NCI-H345 treated with DMSO at 0.1 percent for 48 hours (cell line): ENCODE measurements at regions not wholly inside any gene's neighbourhood (a gene's known extent, or its start where the extent isn't known, plus 50 kb on each side); places are given as distances from the start of the nearest gene placed in this dataset.
"Not testable (repeated sequence)": the region's sequence is repeated elsewhere in the genome, so short reads cannot be mapped to it uniquely, and the experiment has no call there.

Experiments used
- DNase-seq: peaks from one replicate; lab custom pipeline; 2025; ENCODE audit not compliant: unreplicated experiment; lab: John Stamatoyannopoulos, UW

DNA sequence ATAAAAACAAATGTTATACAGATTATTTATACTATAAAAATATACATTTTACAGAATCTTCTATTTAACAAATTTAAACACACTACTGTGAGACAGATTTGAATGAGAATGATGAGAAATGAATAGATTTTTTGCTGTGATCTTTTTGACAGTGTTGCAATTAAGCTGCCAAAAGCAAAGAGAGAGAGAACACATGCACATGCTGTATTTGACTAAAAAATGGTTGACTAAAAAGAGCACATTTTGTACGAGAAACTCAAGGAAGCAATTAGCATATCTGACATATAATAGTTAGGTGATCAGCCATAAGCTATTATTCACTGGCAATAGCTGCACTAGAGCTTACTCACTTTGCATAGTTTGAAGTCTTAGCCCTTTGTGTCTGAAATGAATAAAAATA, 115.8 kb downstream of the SYT10 start:
- no peak for DNase-seq

DNA sequence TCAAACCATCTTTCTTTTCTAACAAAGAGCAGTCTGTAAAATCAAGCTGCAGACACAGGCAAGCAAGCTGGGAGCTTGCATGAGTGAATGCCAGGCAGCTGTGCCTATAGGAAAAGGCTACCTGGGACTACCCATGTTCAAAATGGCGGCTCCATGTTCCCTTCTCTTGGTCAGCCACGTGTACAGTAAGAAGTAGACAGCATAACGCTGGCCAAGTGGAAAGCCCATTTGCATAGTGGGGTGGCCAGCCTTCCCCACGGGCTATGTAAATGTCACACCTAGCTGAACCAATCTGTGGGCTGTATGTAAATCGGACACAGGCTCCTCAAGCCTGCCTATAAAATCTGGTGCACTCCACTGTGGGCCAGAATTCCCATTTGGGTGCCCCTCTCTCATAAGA, 117.1 kb downstream of the SYT10 start:
- no peak for DNase-seq

DNA sequence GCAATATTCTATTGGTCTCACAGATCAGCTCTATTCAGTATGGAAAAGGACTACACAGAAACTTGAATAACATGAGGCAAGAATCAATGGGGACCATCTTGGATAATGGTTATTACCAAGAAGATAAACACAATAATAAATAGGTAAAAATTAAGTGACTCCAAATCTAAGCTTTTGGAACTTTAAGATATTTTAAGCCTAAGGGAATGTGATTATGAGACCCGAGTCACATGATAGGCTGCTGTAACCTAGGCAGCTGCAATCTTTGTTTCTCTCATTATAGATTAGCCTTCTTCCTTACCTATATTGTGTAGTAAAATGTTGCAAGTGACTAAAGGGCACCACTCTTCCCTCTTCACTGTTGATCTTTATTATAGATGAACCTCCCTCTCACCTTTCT, 121.9 kb downstream of the SYT10 start:
- DNase-seq: no peak

DNA sequence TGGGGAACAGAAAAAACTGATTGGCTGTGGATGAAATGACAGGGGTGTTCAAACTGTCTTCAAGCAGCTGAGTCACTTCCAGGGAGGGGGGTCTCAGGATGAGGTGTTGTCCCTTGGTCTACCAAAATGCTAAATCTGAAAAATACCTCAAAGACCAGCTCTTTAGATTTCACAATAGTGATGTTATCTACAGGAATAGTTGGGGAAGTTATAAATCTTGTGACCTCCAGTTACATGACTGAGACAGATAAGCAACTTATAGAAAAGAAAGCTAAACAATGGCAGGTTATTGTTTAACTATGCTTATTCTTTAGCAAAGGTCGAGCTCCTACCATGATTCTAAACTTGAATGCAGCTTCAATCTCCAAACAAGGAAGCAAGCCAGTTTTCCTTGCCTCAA, 125.4 kb downstream of the SYT10 start:
- no peak for DNase-seq

DNA sequence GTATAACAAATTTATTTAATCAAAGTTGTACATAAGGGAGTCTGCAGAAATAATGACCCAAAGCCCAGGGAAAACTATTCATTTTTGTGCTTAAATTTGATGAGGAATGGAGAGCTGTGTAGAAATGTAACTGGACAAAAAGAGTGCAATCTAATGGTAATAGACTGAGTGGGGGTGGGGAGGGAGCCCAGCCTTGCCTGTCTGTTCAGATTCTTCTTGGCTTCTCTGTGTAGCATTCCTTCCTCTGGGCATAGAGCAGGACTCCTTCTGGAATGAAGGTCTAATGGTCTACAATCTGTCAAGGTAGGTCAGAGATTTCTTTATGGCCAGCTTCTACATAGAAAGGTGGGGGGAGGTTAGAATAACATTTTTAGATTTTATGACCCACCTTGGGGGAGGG, 126.1 kb downstream of the SYT10 start:
- no peak for DNase-seq

DNA sequence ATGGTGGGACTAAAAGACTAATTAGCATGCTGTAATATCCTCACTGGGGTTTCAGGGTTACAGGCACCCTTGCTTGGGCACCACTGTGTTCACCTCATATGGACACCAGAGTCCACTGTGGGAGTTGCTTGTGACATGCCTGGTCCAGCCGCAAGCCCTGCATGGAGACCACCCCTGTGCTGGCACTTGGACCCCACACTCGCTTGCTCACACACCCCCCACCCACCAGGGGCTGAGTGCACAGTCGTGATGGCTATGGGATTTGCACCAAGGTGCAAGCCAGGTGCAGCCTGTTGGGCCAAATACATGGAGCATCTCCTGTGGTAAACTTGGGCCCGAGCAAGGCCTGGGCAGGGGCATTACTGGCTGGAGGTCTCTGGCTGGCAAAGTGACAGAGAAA, 129.1 kb downstream of the SYT10 start:
- no peak for DNase-seq

DNA sequence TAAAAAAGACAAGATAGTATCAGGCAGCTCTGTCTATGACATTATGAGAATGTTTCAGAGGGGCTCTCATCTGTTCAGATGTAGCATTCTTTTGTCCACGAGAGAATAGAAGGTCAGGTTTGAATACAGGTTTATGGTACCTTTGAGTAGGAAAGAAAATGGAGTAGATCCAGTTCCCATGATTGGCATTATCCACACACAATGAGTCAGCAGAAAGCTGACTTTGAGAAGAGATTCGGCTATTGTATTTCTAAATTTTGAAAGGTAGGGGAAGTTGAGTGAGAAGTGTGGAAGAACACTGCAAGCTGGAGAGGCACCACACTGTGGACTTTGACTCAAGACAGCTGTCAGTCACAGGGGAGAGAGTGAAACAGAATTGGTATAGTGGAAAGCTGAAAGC, 135.4 kb downstream of the SYT10 start:
- DNase-seq: no peak

DNA sequence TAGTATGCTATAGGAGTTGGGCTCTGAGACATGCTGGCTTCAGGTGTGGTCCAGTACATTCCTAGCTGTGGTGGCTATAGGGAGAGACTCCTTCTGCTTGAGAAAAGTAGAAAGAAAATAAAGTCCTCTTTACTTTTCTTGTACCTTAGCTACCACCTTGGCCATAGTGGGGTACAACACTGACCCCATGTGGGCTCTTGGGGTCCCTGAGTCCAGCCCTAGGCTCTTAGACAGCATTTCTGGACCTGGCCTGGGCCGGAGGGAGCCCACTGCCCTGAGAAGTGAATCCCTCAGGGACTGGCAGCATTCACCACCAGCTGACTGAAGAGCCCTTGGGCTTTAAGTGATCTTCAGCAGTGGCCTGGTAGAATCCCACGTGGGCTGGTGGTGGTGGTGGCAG, 143.1 kb downstream of the SYT10 start:
- no peak for DNase-seq

DNA sequence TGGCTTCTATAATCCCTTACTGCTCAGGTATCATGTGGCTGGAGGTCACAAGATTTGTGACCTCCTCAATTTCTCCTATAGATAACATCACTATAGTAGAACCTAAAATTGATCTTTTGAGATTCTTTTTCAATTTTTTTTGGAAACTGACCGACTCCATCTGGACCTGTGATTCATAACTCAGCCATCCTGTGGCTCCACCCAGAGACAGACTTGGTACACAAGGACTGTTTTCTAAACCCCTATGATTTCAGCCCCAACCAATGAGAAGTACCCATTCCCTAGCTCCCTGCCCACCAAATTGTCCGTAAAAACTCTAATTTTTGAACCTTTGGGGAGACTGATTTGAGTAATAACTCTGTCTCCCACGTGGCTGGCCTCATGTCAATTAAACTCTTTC, 148.9 kb downstream of the SYT10 start:
- no peak for DNase-seq

DNA sequence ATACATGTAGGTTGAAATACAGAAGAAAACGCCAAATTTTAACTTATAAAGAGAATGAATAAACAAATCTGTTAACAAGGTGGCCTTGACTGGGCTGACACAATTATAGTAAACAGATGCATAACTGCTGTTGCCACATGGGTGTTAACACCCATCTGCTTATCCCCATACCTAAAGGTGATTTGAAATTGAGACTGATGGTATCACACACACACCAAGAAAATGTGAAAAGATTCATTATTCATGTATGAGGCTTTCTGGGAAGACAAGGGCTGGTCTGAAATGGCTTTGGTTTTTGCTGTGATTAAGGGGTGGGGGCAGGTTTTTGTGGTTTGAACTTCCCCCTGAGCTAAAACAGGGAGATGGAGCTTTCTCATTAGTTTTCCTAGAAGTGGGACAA, 156.6 kb downstream of the SYT10 start:
- no peak for DNase-seq

DNA sequence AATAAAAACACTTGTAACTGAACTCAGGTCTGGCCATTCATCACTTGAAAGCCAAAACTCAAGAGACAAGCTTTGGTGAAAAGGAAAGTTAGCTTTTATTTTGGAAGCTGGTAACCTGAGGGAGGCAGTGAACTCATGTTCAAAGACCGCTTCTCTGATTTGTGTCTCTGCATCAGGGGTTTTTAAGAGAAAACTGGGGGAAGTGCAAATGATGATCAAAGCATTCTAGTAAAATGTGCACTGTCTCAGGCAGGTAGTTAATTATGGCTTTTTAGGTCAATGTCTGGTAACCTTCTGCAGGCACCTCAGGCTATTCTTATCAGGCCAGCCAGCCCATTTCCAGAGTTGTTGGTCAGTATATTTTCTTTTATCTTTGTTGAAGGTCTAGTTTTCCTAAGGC, 162.2 kb downstream of the SYT10 start:
- DNase-seq: no peak

DNA sequence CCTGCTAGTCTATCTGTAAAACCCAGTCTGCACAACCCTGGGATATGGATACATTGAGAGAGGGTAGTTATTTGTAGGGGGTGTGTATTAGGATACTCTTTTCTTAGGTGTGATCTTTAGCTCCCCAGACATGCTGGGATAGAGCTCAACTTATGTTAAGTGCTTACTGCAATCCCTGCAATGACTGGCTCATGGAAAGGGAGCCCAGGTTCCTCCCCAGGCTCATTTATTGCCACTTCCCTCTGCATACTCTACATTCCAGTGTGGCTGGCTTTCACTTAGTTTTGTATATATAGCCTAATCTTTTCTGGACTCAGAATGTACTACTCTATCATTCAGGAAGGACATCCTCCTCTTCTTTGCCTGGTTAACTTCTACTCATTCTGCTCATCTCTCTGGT, 172.0 kb downstream of the SYT10 start:
- no peak for DNase-seq

DNA sequence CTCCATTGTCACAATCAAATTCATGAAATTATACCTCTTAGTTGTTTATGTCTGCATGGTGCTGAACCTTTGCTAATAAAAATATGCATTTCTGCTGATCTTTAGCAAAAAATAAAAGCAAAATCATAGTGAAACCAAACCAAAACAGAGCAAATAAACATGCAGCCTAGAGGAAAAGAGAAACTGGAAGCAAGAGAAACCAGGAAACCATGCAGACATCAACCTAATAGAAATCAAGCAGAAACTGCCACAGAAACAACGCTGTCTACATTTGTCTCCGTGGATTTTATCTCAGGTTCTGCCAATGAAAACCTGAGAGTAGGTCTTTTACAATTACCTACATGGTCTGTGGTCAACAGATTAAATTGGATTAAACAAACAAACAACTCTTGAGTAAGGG, 173.7 kb downstream of the SYT10 start:
- no peak for DNase-seq

DNA sequence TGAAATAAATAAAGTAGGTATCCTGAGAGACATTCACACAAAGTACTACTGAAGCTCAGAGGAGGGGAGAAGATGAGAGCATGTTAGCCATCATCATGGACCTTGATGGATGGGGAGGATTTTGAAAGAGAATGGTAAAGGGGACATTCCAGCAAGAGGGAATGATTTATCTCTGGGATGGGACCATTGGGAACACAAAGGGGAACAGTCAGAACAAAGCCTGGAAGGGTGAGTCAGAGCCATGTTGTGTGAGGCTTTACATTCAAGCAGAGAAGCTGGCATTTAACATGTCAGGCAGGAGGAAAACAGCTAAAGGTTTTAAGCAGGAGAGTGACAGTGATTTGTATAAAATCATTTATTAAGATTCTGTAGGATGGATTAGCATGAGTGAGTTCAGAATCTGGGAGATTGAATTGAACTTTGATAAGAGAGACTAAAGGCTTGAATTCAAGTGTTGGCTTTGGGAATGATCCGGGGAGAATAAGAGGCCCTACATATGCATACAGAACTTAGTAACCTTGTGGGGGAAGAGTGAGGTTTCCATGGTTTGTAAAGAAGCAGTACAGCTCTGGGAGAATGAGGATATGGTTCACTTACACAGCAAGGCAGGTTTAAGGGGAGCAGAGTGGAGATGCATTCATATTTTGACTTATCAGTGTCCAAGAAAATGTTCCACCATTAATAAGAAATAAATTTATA, 174.4 kb downstream of the SYT10 start:
- no peak for DNase-seq

DNA sequence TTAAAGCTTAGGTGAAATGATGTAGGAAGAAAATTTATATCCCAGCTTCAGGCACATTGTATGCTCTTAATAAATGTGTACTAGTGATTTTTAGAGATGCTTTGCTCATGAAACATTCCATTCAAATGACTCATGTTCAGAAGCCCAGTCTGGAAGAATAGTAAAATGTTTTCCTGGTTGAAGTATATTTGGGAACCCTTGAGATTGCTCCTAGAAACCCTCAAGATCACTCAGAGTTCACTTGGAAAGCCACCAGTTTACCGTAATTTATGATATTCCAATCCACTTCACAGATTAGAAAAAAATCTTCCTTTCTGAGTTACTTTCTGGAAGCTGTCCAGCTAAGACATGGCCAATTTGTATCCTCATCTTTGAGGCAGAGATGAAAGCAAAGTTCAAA, 186.4 kb downstream of the SYT10 start:
- no peak for DNase-seq

DNA sequence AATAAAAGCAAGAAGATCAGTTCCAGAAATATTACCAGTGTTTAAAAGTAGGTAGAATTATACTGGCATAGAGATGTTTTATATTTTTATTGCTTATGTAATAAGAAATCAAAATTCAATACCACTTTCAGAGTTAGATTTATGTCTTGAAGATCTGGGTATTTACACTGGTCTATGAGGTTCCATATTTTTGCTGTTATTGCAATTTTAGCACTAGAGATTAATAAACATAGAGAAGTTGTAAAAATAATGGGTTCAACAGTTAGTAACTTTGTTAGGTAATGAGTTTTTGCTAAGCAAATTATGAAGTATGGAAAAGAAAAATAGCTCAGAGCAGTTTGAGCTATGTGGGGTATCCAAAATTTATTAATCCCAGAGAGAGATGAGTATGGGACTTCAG, 188.1 kb downstream of the SYT10 start:
- no peak for DNase-seq

DNA sequence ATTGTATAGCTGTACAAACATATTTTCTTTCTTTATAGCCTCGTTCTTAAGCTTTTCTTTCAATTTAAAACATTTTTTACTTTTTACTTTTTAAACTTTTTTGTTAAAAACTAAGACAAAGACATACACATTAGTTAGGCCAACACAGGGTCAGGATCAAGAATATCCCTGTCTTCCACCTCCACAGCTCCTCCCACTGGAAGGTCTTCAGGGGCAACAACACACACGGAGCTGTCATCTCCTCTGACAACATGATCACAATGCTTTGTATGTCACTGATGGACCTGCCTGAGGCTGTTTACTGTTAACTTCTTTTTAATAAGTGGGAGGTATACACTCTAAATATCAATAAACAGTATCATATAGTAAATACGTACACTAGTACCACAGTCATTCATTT, 191.3 kb downstream of the SYT10 start:
- DNase-seq: no peak

DNA sequence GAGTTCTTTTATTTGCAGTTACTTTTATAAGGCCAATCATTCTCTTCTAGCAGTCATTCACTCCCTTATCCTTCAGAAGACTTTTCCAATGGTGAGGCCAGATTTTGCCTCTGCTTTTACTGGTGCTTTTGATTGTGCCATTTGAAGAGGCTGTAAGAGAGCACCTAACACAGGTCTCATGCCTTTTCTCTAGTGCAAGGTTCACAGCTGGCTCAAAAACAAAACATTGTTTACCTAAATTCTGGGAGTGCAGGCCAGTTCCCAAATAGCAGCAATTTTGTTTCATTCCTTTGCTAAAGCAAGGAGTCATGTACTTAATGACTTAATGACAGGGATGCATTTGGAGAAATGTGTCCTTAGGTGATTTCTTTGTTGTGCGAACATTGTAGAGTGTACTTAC, 192.0 kb downstream of the SYT10 start:
- no peak for DNase-seq

DNA sequence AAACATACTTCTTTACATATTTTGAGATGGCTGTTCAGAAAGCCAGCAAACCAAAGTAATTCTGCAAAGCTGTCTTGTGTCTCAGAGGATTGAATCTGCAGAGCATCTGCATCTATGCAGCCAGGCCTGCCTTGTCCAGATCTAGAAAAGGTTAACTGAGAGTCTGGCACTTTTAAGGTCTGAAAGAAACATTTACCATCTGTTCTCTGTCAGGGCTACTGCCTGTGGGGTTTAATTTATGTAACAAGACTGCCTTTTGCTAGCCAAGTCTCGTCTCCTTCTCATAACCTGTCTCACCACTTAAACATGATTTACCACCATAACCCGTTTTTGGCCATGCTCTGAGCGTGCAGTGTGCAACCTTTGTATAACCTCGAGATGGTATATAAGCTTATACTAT, 194.2 kb downstream of the SYT10 start:
- DNase-seq: no peak

DNA sequence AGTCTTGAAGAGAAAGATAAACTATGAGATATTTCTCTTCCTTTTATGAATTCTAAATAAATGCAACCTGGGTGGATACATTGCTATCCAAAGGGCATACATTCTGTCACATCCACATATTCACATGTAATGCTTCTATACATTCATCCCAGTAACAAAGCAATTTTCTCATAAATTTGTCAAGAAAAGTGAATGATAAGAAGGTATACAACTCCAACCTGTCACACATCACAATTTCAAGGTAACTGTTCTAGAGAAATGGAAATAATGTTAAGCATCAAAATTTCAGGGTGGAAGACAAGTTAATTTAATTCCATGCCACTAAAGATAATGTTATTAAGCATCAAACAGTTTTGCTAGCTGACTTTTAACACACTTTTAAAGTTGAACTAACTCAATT, 212.9 kb downstream of the SYT10 start:
- DNase-seq: no peak

DNA sequence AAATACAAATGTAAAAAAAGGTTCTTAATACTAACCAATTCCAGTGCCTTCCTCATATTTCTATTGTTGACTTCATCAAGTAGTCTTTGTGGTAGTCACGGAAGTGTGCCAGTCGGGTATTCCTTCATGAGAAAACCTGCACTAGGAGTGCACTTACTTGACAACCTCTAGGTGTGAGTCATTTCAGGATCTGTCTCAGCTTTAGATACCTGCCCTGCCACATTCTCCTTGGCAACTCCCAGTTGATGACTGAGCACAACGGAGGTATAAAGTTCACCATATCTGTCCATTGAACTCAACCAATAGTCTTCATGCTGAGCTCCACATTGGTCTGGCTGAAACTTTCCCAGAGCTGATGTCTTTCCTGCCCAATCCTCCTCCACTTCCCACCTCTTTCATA, 215.7 kb downstream of the SYT10 start:
- no peak for DNase-seq

DNA sequence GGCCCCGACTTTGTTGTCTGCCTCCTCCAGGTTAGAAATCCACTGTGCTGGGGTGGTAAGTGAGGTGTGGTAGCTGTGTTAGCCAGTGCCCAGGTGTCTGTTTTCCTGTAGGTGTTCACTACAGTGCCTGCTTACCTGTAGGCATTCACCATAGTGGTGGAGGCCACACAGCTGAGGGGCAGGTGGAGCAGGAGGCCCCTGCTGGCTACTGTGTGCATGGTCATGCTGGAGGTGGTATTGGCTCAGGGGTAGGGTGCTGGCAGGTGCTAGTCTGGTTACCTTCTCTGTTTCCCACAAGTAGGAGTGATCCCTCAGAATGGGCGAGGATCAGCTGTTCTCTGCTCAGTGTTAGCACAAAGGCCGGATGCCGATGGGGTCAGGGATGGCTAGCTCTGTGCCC, 217.3 kb downstream of the SYT10 start:
- no peak for DNase-seq

DNA sequence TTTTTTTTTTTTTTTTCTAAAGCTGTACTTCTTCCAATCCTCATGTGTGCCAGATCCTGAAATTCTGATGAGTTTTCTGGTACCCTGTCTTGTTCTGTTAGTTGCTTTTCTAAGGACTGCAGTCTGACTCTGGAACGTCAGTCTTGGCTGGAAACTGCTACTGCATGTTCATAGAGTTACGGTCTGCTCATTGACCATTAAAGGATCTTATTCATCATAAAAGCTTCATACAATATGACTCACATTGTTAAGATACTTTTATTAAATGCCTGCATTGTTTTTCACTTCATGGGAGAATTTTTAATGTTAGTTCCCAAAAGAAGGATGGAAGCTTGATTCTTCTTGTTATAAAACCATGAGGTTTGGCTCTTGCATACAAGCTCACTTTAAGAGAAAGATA, 233.6 kb downstream of the SYT10 start:
- no peak for DNase-seq

DNA sequence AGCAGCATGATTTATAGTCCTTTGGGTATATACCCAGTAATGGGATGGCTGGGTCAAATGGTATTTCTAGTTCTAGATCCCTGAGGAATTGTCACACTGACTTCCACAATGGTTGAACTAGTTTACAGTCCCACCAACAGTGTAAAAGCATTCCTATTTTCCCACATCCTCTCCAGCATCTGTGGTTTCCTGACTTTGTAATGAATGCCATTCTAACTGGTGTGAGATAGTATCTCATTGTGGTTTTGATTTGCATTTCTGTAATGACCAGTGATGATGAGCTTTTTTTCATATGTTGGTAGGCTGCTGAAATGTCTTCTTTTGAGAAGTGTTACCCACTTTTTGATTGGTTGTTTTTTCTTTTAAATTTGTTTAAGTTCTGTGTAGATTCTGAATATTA, 245.2 kb downstream of the SYT10 start:
- not testable (repeated sequence) for DNase-seq
